ENCODE measurements at regions not wholly inside any gene's neighbourhood (a gene's known extent, or its start where the extent isn't known, plus 50 kb on each side); places are given as distances from the start of the nearest gene placed in this dataset.

DNA sequence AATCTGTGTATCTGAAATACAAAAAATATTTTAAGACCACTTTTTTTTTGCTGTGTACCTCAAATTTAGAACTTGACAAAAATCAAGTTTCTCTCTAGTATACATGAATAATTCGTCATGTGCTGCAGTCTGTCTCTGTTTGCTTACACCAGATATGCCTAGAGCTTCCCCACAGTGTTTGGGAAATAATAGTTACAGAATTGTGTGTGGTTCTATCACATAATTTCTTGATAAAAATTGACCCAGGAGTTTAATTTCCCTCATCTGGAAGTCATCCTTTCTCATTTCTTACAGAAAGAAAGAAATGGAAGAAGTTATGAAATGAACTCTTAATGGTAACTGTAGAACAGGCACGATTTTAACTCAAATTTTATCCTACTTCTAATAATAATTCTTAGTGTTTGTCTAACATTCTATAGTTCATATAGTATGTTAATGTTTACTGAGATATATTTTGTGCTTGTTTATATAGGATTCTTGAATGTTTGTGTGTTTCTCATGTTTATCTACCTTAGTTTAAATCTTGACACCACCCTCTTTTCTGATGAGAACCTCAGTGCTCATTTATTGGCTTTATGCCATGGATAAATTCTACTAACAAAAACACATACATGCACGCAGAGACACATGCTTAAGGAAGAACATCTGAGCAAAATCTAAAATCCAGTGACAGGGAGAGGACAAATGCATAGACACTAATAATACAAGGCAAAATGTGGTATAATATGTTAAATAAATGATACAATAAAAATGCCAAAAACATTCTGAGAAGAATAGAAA, 61.4 kb upstream of the CTSC start:
- ATAC-seq = peak; percentile 43
- TF ChIP-seq, protein P1, sequence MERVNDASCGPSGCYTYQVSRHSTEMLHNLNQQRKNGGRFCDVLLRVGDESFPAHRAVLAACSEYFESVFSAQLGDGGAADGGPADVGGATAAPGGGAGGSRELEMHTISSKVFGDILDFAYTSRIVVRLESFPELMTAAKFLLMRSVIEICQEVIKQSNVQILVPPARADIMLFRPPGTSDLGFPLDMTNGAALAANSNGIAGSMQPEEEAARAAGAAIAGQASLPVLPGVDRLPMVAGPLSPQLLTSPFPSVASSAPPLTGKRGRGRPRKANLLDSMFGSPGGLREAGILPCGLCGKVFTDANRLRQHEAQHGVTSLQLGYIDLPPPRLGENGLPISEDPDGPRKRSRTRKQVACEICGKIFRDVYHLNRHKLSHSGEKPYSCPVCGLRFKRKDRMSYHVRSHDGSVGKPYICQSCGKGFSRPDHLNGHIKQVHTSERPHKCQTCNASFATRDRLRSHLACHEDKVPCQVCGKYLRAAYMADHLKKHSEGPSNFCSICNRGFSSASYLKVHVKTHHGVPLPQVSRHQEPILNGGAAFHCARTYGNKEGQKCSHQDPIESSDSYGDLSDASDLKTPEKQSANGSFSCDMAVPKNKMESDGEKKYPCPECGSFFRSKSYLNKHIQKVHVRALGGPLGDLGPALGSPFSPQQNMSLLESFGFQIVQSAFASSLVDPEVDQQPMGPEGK (CRISPR knock-in tag; IDR thresholded peaks at IDR 0.05; ENCODE audit: borderline replicate concordance) = no peak

GRCh38 chr11:88398372-88398771, 60.8 kb upstream of the CTSC start:
- TF ChIP-seq TOX (CRISPR knock-in tag; IDR thresholded peaks at IDR 0.05; ENCODE audit: borderline replicate concordance) (no peak), GLIS3 (CRISPR knock-in tag; IDR thresholded peaks at IDR 0.05) (no peak), ZNF8 (CRISPR knock-in tag; IDR thresholded peaks at IDR 0.05) (no peak), ZFP30 (CRISPR knock-in tag; IDR thresholded peaks at IDR 0.05) (no peak), ZFP3 (CRISPR knock-in tag; IDR thresholded peaks at IDR 0.05) (no peak), ISL1 (CRISPR knock-in tag; IDR thresholded peaks at IDR 0.05) (0 out of 2 replicates have a peak, but pooled peaks have one; percentile 34)
- peak; percentile 96 for ATAC-seq

DNA sequence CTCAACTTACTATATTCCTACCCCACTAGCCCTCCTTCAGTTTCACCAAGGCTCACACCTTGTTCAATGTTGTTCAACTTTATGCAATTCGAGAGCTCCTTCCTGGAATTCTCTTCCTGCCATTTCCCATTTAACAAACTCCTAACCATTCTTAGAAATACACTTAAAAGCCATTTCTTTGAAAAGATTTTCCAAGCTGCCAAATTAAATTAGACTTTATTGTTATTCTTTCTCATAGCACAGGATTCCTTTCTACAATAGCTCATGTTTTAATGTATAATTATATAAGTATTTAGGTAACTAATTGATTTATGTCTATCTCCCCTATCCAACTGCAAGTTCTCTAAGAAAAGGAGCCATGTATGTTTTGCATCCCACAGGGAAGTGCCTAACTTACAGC, 52.7 kb upstream of the CTSC start:
- TF ChIP-seq, protein P2, sequence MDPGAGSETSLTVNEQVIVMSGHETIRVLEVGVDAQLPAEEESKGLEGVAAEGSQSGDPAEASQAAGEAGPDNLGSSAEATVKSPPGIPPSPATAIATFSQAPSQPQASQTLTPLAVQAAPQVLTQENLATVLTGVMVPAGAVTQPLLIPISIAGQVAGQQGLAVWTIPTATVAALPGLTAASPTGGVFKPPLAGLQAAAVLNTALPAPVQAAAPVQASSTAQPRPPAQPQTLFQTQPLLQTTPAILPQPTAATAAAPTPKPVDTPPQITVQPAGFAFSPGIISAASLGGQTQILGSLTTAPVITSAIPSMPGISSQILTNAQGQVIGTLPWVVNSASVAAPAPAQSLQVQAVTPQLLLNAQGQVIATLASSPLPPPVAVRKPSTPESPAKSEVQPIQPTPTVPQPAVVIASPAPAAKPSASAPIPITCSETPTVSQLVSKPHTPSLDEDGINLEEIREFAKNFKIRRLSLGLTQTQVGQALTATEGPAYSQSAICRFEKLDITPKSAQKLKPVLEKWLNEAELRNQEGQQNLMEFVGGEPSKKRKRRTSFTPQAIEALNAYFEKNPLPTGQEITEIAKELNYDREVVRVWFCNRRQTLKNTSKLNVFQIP (CRISPR knock-in tag; IDR thresholded peaks at IDR 0.05; ENCODE audit: borderline replicate concordance, low read depth) = no peak
- TF ChIP-seq ISL1 (CRISPR knock-in tag; IDR thresholded peaks at IDR 0.05) = peak; percentile 89
- no peak for TF ChIP-seq ZNF8 (CRISPR knock-in tag; IDR thresholded peaks at IDR 0.05)
- peak; percentile 86 for TF ChIP-seq ZFP3 (CRISPR knock-in tag; IDR thresholded peaks at IDR 0.05)
- peak; percentile 57 for ATAC-seq

GRCh38 chr11:88387957-88388356, 50.4 kb upstream of the CTSC start:
- TF ChIP-seq ZFP30 (CRISPR knock-in tag; IDR thresholded peaks at IDR 0.05) = no peak
- TF ChIP-seq, protein P3, sequence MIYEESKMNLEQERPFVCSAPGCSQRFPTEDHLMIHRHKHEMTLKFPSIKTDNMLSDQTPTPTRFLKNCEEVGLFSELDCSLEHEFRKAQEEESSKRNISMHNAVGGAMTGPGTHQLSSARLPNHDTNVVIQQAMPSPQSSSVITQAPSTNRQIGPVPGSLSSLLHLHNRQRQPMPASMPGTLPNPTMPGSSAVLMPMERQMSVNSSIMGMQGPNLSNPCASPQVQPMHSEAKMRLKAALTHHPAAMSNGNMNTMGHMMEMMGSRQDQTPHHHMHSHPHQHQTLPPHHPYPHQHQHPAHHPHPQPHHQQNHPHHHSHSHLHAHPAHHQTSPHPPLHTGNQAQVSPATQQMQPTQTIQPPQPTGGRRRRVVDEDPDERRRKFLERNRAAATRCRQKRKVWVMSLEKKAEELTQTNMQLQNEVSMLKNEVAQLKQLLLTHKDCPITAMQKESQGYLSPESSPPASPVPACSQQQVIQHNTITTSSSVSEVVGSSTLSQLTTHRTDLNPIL (CRISPR knock-in tag; IDR thresholded peaks at IDR 0.05; ENCODE audit: low read depth) = no peak
- no peak for TF ChIP-seq ZNF70 (CRISPR knock-in tag; IDR thresholded peaks at IDR 0.05)
- no peak for TF ChIP-seq ESRRG (CRISPR knock-in tag; IDR thresholded peaks at IDR 0.05)
- TF ChIP-seq, protein P1 (CRISPR knock-in tag; IDR thresholded peaks at IDR 0.05; ENCODE audit: borderline replicate concordance) = no peak
- no peak for TF ChIP-seq CSDC2 (CRISPR knock-in tag; IDR thresholded peaks at IDR 0.05)
- no peak for TF ChIP-seq ISL1 (CRISPR knock-in tag; IDR thresholded peaks at IDR 0.05)
- no peak for TF ChIP-seq GLIS3 (CRISPR knock-in tag; IDR thresholded peaks at IDR 0.05)
- TF ChIP-seq TOX (CRISPR knock-in tag; IDR thresholded peaks at IDR 0.05; ENCODE audit: borderline replicate concordance) = no peak
- TF ChIP-seq, protein P2 (CRISPR knock-in tag; IDR thresholded peaks at IDR 0.05; ENCODE audit: borderline replicate concordance, low read depth) = no peak
- no peak for TF ChIP-seq SNAI2 (CRISPR knock-in tag; IDR thresholded peaks at IDR 0.05)
- no peak for ATAC-seq

All from SK-N-SH treated with all-trans-retinoic acid at 6 μM for 48 hours (cell line).